ENCODE measurements at regions not wholly inside any gene's neighbourhood (a gene's known extent, or its start where the extent isn't known, plus 50 kb on each side); places are given as distances from the start of the nearest gene placed in this dataset.

DNA sequence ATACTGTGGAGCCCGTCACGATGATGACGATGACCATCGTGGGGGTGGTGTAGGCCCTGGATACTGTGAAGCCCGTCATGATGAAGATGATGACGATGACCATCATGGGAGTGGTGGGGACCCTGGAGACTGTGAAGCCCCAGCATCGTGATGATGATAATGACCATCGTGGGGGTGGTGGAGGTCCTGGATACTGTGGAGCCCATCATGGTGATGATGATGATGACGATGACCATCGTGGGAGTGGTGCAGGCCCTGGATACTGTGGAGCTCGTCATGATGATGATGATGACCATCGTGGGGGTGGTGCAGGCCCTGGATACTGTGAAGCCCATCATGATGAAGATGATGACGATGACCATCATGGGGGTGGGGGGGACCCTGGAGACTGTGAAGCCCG, 81.0 kb upstream of the SALL3 start:
- H3K27me3 ChIP-seq (ENCODE audit: control insufficient read depth in 1 of 2, insufficient read depth in 1 of 2, low read length in 2 of 2): no peaks in the 10 kb centered on the region
- no peaks in the 10 kb centered on the region for H3K36me3 ChIP-seq (ENCODE audit: control insufficient read depth in 1 of 2, insufficient read depth in 2 of 2, low read depth in 1 of 2, low read length in 2 of 2)
- H3K18ac ChIP-seq (ENCODE audit: low read depth in 1 of 2, low read length in 2 of 2): no peak overlapping the region
- H2BK120ac ChIP-seq (ENCODE audit: low read depth, low read length): no peak overlapping the region
- H3K23ac ChIP-seq (ENCODE audit: low read length in 2 of 2): no peak overlapping the region
- peaks cover 34% of the 10 kb centered on the region for H3K9me3 ChIP-seq (ENCODE audit: control insufficient read depth, low read length)
- no peak overlapping the region for H4K91ac ChIP-seq (ENCODE audit: low read length)
- H3K4me2 ChIP-seq (ENCODE audit: low read length, poor library complexity, severe bottlenecking): no peak overlapping the region
- H3K4ac ChIP-seq (ENCODE audit: low read depth in 1 of 2, low read length in 2 of 2): no peak overlapping the region
- H2BK5ac ChIP-seq (ENCODE audit: low read depth, low read length, poor library complexity, severe bottlenecking): no peak overlapping the region
- H3K27ac ChIP-seq (ENCODE audit: low read length, poor library complexity, severe bottlenecking): no peak overlapping the region
- no peak overlapping the region for H3K4me3 ChIP-seq (ENCODE audit: insufficient read depth in 1 of 2, low read depth in 1 of 2, low read length in 2 of 2)
- H2BK15ac ChIP-seq (ENCODE audit: low read depth, poor library complexity, severe bottlenecking): no peak overlapping the region
- no peak overlapping the region for H3K14ac ChIP-seq (ENCODE audit: low read length in 2 of 2)
- no peak overlapping the region for H4K8ac ChIP-seq (ENCODE audit: low read length)
- DNase-seq: no peak
- H2AK5ac ChIP-seq (ENCODE audit: low read length, severe bottlenecking): no peak overlapping the region
- no peaks in the 10 kb centered on the region for H3K79me1 ChIP-seq (replicated peaks; ENCODE audit: low read length, poor library complexity, severe bottlenecking)
- no peaks in the 10 kb centered on the region for H3K4me1 ChIP-seq (ENCODE audit: control insufficient read depth, insufficient read depth, low read depth, low read length)
- 80% methylated on average over 14 of the region's 14 CpGs for WGBS
- H2BK12ac ChIP-seq (ENCODE audit: low read length in 2 of 2): no peak overlapping the region
- no peak overlapping the region for H2AFZ ChIP-seq (ENCODE audit: low read depth, low read length)
- no peak overlapping the region for H3K9ac ChIP-seq (ENCODE audit: low read length)

DNA sequence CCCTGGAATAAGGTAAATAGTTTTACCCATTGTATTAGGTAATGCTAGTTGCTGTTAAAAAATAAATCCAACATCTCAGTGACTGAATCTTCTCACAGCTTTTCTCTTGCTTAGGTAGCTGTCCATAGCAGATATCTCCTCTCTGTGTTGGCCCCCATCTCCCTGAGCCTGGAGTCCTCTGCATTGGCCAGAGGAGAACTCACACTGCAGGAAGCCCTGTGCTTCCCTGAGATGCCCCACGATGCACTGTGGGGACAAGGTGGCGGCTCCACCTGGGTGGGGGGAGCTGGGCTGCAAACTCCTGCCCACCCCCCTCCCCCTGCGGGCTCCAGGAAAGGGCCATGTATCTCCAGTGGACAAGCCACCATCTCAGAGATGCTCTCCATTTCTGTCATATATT, 80.4 kb upstream of the SALL3 start:
- no peak overlapping the region for H3K23ac ChIP-seq (ENCODE audit: low read length in 2 of 2)
- H2BK12ac ChIP-seq (ENCODE audit: low read length in 2 of 2): no peak overlapping the region
- H2BK15ac ChIP-seq (ENCODE audit: low read depth, poor library complexity, severe bottlenecking): no peak overlapping the region
- no peak overlapping the region for H4K91ac ChIP-seq (ENCODE audit: low read length)
- H3K9ac ChIP-seq (ENCODE audit: low read length): no peak overlapping the region
- DNase-seq: no peak
- H3K4me3 ChIP-seq (ENCODE audit: insufficient read depth in 1 of 2, low read depth in 1 of 2, low read length in 2 of 2): no peak overlapping the region
- H2BK5ac ChIP-seq (ENCODE audit: low read depth, low read length, poor library complexity, severe bottlenecking): no peak overlapping the region
- no peaks in the 10 kb centered on the region for H3K79me1 ChIP-seq (replicated peaks; ENCODE audit: low read length, poor library complexity, severe bottlenecking)
- no peak overlapping the region for H4K8ac ChIP-seq (ENCODE audit: low read length)
- no peak overlapping the region for H3K14ac ChIP-seq (ENCODE audit: low read length in 2 of 2)
- 88% methylated on average over 3 of the region's 3 CpGs for WGBS
- H3K27me3 ChIP-seq (ENCODE audit: control insufficient read depth in 1 of 2, insufficient read depth in 1 of 2, low read length in 2 of 2): no peaks in the 10 kb centered on the region
- H2AK5ac ChIP-seq (ENCODE audit: low read length, severe bottlenecking): no peak overlapping the region
- H3K9me3 ChIP-seq (ENCODE audit: control insufficient read depth, low read length): peaks cover 30% of the 10 kb centered on the region
- H2BK120ac ChIP-seq (ENCODE audit: low read depth, low read length): no peak overlapping the region
- no peak overlapping the region for H3K4me2 ChIP-seq (ENCODE audit: low read length, poor library complexity, severe bottlenecking)
- no peak overlapping the region for H3K18ac ChIP-seq (ENCODE audit: low read depth in 1 of 2, low read length in 2 of 2)
- H3K4ac ChIP-seq (ENCODE audit: low read depth in 1 of 2, low read length in 2 of 2): no peak overlapping the region
- no peaks in the 10 kb centered on the region for H3K4me1 ChIP-seq (ENCODE audit: control insufficient read depth, insufficient read depth, low read depth, low read length)
- H3K36me3 ChIP-seq (ENCODE audit: control insufficient read depth in 1 of 2, insufficient read depth in 2 of 2, low read depth in 1 of 2, low read length in 2 of 2): no peaks in the 10 kb centered on the region
- H2AFZ ChIP-seq (ENCODE audit: low read depth, low read length): no peak overlapping the region
- no peak overlapping the region for H3K27ac ChIP-seq (ENCODE audit: low read length, poor library complexity, severe bottlenecking)

DNA sequence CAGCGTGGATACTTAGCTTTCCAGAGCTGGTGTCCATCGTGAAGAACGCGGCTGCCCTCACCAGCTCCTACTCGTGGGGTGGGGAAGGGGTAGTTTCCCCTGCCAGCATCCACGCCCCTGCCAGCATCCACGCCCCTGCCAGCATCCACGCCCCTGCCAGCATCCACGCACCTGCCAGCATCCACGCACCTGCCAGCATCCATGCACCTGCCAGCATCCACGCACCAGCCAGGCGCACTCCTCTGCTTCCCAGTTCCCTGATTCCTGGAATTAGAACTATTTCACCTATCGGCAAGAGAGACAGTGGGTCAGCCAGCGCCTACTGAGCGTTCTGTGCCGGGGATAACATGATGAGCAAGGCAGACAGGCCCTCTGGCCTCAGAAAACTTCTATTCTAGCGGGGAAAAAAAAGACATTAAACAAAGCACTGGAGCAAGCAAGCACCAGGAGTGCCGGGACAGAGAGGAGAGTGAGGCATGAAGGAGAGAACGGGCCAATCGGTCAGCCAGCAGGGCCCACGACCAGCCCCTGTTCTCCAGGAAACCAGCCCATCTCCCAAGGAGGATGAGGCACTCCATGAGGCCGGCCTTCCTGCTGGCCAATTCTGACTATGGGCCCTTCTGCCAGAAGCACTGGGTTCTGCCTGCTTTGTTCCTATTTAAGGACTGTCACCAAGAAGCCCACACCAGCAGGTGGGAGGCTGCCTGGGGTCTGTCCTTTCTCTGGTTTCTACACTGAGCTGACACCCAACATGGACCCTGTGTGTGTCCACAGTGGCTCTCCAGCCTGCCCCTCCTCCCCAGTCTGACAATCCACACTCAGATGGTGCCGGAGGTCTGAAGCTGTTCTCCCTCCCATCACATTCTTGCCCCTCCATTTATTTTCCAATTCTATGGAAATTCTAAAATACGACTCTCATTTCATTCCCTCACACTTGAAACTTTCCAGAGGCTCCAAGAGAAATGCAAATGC, 78.4 kb upstream of the SALL3 start:
- peaks cover 0 to 2% of the 10 kb centered on the region in 2 experiments for H3K36me3 ChIP-seq (ENCODE audit: control insufficient read depth in 1 of 2, insufficient read depth in 2 of 2, low read depth in 1 of 2, low read length in 2 of 2)
- H3K27me3 ChIP-seq (ENCODE audit: control insufficient read depth in 1 of 2, insufficient read depth in 1 of 2, low read length in 2 of 2): no peaks in the 10 kb centered on the region
- H2AK5ac ChIP-seq (ENCODE audit: low read length, severe bottlenecking): no peak overlapping the region
- no peak for DNase-seq
- no peak overlapping the region for H4K91ac ChIP-seq (ENCODE audit: low read length)
- H3K14ac ChIP-seq (ENCODE audit: low read length in 2 of 2): no peak overlapping the region
- H3K4me3 ChIP-seq (ENCODE audit: insufficient read depth in 1 of 2, low read depth in 1 of 2, low read length in 2 of 2): no peak overlapping the region
- no peak overlapping the region for H4K8ac ChIP-seq (ENCODE audit: low read length)
- peaks cover 22% of the 10 kb centered on the region for H3K9me3 ChIP-seq (ENCODE audit: control insufficient read depth, low read length)
- H2BK120ac ChIP-seq (ENCODE audit: low read depth, low read length): no peak overlapping the region
- H3K9ac ChIP-seq (ENCODE audit: low read length): no peak overlapping the region
- no peak overlapping the region for H3K27ac ChIP-seq (ENCODE audit: low read length, poor library complexity, severe bottlenecking)
- no peaks in the 10 kb centered on the region for H3K4me1 ChIP-seq (ENCODE audit: control insufficient read depth, insufficient read depth, low read depth, low read length)
- no peak overlapping the region for H3K18ac ChIP-seq (ENCODE audit: low read depth in 1 of 2, low read length in 2 of 2)
- H2BK5ac ChIP-seq (ENCODE audit: low read depth, low read length, poor library complexity, severe bottlenecking): no peak overlapping the region
- 76% methylated on average over 24 of the region's 24 CpGs for WGBS
- H3K4me2 ChIP-seq (ENCODE audit: low read length, poor library complexity, severe bottlenecking): no peak overlapping the region
- H2BK15ac ChIP-seq (ENCODE audit: low read depth, poor library complexity, severe bottlenecking): no peak overlapping the region
- H3K79me1 ChIP-seq (replicated peaks; ENCODE audit: low read length, poor library complexity, severe bottlenecking): no peaks in the 10 kb centered on the region
- H2BK12ac ChIP-seq (ENCODE audit: low read length in 2 of 2): no peak overlapping the region
- no peak overlapping the region for H3K23ac ChIP-seq (ENCODE audit: low read length in 2 of 2)
- no peak overlapping the region for H3K4ac ChIP-seq (ENCODE audit: low read depth in 1 of 2, low read length in 2 of 2)
- H2AFZ ChIP-seq (ENCODE audit: low read depth, low read length): no peak overlapping the region

DNA sequence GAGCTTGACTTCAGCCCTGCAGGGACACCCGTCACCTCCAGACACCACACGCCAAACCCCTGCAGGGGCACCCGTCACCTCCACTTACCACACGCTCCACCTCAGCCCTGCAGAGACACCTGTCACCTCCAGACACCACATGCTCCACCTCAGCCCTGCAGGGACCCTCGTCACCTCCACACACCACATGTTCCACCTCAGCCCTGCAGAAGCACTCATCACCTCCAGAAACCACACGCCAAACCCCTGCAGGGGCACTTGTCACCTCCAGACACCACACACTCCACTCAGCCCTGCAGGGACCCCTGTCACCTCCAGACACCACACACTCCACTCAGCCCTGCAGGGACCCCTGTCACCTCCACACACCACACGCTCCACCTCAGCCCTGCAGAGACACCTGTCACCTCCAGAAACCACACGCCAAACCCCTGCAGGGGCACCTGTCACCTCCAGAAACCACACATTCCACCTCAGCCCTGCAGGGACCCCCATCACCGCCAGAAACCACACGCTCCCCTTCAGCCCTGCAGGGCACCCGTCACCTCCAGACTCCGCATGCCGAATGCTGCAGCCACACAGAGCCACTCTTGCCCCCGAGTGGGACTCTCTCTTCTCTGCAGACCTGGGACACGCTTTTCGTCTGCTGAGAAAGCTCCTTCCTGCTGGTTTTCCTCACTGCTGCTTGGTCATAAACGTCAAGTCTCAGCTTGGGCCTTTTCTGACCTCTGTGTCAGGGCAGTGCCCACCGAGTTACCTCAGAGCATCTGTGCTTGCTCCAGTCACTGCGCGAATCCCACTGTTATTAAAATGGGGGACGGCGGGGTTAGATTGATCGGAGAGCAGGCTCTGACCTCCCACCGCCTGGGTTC, 77.5 kb upstream of the SALL3 start:
- no peak overlapping the region for H2BK15ac ChIP-seq (ENCODE audit: low read depth, poor library complexity, severe bottlenecking)
- no peak overlapping the region for H3K27ac ChIP-seq (ENCODE audit: low read length, poor library complexity, severe bottlenecking)
- H2BK120ac ChIP-seq (ENCODE audit: low read depth, low read length): no peak overlapping the region
- H3K18ac ChIP-seq (ENCODE audit: low read depth in 1 of 2, low read length in 2 of 2): no peak overlapping the region
- H3K27me3 ChIP-seq (ENCODE audit: control insufficient read depth in 1 of 2, insufficient read depth in 1 of 2, low read length in 2 of 2): no peaks in the 10 kb centered on the region
- peaks cover 16% of the 10 kb centered on the region for H3K9me3 ChIP-seq (ENCODE audit: control insufficient read depth, low read length)
- no peak overlapping the region for H3K4me2 ChIP-seq (ENCODE audit: low read length, poor library complexity, severe bottlenecking)
- no peak overlapping the region for H2AK5ac ChIP-seq (ENCODE audit: low read length, severe bottlenecking)
- no peaks in the 10 kb centered on the region for H3K79me1 ChIP-seq (replicated peaks; ENCODE audit: low read length, poor library complexity, severe bottlenecking)
- H4K8ac ChIP-seq (ENCODE audit: low read length): no peak overlapping the region
- peaks cover 0 to 2% of the 10 kb centered on the region in 2 experiments for H3K36me3 ChIP-seq (ENCODE audit: control insufficient read depth in 1 of 2, insufficient read depth in 2 of 2, low read depth in 1 of 2, low read length in 2 of 2)
- 82% methylated on average over 24 of the region's 24 CpGs for WGBS
- no peak overlapping the region for H2AFZ ChIP-seq (ENCODE audit: low read depth, low read length)
- H3K4me1 ChIP-seq (ENCODE audit: control insufficient read depth, insufficient read depth, low read depth, low read length): no peaks in the 10 kb centered on the region
- H2BK12ac ChIP-seq (ENCODE audit: low read length in 2 of 2): no peak overlapping the region
- no peak overlapping the region for H3K4ac ChIP-seq (ENCODE audit: low read depth in 1 of 2, low read length in 2 of 2)
- H3K9ac ChIP-seq (ENCODE audit: low read length): no peak overlapping the region
- no peak for DNase-seq
- H3K14ac ChIP-seq (ENCODE audit: low read length in 2 of 2): no peak overlapping the region
- H3K23ac ChIP-seq (ENCODE audit: low read length in 2 of 2): no peak overlapping the region
- no peak overlapping the region for H2BK5ac ChIP-seq (ENCODE audit: low read depth, low read length, poor library complexity, severe bottlenecking)
- no peak overlapping the region for H3K4me3 ChIP-seq (ENCODE audit: insufficient read depth in 1 of 2, low read depth in 1 of 2, low read length in 2 of 2)
- H4K91ac ChIP-seq (ENCODE audit: low read length): no peak overlapping the region

All from mesenchymal stem cell (in vitro differentiated cells and primary cell).